ENCODE measurements at regions not wholly inside any gene's neighbourhood (a gene's known extent, or its start where the extent isn't known, plus 50 kb on each side); places are given as distances from the start of the nearest gene placed in this dataset.

DNA sequence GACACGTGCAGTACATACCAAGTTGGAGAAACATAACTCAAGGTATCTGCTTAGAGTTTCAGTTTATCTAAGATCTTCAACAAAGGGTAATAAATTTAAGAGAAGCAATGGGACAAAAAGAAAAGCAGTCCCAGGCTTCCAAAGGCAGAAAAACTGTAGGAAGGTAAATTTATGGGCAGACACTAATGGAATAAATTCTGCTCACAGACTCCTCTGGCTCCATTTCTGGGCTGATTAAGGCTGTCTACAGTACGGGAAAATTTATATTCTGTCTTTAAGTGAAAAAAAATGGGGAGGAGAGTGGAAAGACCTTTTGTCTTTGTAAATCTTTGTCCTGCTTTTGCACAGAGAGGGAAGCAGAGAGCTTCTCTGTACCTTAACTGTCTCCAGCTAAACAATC is 587.5 kb upstream of the IGFBP3 start:
- no peak for DNase-seq (ENCODE audit: low read depth, low spot score)

DNA sequence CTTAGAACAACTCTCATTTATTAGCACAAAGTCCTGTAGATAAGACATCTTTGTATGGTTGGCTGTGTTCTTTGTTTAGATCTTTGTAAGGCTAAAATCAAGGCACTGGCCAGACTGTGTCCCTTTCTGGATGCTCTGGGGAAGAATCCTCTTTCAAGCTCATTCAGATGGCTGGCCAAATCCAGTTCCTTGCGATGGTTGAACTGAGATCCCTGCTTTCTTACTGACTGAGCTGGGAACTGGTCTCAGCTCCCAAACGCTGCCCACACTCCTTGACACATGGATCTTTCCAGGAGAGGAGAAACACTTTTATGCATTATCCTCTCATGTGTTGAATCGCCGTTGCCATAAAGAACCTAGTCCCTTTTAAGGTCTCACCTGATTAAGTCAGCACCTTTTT is 586.5 kb upstream of the IGFBP3 start:
- no peak for DNase-seq (ENCODE audit: low read depth, low spot score)

DNA sequence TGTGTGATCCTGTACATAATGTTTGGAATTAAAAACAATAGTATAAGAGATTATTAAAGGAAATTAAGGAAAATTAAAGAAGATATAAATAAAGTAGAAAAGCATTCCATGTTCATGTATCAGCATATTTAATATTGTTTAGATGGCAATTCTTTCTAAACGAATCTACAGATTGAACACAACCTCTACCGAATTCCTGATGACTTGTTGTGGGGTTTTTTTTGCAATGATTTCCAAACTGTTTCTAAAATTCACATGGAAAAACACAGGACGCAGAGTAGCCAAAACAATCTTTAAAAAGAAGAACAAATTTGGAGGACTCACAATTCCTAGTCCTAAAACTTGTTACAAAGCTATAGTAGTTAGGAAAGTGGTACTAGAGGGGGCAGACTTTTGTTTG is 573.4 kb upstream of the IGFBP3 start:
- no peak for DNase-seq (ENCODE audit: low read depth, low spot score)

DNA sequence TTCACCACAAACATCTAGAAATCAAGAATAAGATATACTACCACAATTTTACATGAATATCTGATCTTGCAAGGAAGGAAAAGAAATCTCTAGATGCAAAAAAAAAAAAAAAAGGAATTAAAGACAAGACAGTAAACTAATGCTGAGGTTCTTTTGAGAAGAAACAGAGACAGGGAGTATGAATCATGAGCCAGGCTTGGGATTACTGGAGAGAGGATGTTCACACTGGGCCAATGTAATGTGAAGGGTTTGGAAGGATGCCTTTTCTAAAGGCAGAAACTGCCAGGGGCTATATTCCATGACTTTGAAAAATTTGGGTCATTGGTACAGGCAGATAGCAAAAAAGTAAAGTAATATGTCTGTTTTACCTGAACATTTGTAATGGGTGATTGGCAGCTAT is 573.0 kb upstream of the IGFBP3 start:
- no peak for DNase-seq (ENCODE audit: low read depth, low spot score)

DNA sequence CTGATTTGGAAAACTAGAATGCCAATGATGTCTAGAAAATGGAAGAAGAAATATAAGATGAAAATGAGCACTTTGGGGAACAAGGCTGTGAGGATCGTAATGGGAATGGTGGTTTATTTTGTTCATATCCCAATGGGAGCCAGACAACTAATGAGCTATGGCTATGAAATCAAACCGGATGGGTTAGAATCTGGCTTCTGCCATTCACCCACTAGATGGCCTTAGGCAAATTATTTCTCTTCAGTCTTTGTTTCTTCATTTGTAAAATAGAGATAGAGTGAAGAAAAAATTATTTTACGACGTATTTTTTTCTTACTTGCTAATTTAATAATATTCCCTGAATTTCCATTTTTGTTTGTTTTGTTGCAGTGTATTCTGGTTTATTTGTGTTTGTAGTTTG is 572.1 kb upstream of the IGFBP3 start:
- DNase-seq (ENCODE audit: low read depth, low spot score) = no peak

DNA sequence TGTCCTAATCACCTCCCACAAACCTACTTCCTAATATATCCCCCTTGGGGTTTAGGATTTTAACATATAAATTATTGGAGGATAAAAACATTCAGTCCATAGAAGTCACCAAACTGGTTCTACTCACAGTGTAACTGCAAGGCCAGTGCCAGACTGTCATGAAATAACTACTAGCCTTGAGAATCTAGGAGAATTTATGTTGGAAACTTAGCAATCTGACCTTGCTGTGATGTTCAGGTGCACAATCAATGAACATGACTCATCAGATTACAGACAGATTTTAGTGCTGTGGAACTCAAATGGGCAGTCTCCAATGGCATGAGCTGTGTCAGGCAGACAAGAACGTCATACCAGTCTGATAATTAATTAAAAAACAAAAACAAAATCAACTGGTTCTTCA is 571.4 kb upstream of the IGFBP3 start:
- no peak for DNase-seq (ENCODE audit: low read depth, low spot score)

DNA sequence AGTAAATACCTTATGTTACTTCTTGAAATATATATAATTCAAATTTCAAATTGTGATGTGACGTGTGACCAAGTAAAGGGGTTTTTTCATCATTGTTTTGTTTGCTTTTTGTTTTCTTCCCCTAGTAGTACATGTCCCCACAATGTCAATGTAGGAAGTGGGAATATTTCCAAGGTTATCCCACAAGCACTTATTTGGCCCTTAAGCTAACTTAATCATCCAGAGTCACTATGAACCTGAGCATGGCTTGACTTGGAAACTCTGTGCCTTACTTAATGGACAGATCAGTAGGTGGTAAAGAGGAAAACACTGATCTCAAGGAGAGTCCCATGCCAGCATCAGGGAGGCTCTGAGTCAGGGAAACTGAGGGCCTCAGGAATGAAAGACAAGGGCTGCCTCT is 569.3 kb upstream of the IGFBP3 start:
- DNase-seq (ENCODE audit: low read depth, low spot score) = no peak

DNA sequence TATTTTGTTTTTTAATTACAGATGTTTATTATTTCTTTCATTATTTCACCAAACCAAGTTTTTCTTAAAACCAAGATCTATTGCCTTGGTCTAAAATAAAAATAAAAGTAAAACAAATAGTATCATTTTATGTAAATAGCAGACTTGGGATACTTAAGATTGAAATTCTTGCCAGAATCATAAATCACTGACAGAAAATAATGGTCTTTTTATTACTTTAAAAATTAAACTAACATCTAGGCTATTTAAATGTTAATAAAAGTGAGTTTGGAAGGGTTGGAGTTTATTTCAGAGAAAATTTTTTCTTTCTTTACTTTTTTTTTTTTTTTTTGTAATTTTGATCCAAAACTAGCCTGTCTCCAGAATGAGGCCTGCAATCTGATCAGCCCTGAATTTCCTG is 568.0 kb upstream of the IGFBP3 start:
- no peak for DNase-seq (ENCODE audit: low read depth, low spot score)

DNA sequence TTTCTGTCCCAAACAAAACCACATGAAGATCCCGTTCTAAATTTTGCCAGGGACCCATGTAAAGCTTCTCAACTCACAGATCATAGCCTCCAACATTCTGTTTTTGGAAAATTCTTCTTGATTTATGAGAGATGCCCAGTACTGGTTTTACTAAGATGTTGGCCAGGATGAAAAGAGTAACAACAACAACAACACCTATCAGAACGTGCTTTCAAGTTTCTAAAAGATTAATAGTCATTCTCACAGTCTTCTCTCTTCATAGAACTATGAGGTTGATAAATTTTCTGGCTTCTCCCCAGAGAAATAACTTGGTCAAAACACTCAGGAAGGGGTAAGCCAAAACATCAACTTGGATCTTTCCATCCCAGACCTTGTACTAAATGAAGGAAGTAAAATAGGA is 567.5 kb upstream of the IGFBP3 start:
- no peak for DNase-seq (ENCODE audit: low read depth, low spot score)

DNA sequence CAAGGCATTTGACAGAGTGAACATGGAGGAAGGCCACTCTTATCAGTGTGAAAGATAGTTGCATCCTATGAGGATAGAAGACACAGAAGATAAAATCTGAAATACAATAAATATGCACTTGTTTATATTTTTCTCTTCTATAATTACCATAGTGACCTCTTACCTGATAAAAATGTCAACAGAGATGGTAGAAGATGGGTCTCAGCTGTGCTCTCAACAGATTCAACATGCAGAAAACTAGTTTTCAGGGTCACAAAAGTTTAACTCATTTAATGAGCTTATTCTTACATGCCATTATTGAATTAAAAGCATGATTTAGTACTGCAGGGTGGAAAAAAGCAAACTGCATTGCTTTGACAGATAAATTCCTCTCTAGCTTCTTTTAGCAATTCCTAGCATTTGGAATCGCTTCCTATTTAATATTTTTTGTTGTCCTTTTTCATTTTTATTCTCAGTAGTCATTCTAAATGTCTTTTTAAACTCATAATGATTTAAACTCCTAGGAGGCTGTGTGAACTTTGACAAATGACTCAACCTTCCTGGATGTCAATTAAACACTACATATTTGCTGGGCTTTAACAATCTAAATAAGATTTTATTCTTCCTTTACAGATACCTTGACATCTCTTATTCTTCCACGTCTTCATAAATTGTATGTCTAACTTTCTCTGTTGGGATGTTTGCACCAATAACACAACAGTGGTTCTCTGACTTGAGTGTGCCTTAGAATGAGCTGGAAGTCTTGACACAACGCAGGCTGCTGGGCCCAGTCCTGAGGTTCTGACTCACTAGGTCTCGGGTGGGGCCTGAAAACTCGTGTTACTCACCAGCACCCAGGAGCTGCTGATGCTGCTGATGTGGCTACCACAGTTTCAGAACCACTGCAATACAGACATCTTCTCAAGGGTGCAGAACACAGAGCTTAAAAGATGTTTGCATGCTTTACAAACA is 565.5 kb upstream of the IGFBP3 start:
- DNase-seq (ENCODE audit: low read depth, low spot score) = no peak

DNA sequence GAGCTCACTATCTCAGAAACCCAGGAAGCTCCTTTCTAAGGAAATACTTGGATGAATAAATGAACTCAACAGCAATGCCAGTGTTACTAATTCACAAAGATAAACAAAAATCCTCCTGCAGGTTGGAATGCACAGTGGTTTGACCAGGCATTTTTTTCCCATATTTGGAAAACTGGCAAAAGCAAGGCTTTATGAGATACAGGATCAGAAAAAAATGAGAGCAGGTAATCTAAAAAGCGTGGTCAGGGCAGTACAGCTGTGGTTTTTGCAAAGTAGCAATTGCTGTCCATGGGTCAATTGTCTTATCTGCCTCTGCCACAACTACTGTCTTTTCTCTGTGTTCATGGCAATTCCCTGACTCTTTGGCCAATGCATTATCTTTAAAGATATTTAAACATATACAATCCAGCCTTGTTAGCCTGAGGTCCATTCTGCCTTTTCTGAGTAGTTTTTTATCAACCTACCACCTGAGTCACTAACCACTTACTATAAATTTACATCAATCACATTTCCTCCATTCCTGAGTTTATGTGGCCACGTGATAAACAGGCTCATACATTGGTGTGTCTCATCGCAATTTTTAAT is 564.5 kb upstream of the IGFBP3 start:
- no peak for DNase-seq (ENCODE audit: low read depth, low spot score)

DNA sequence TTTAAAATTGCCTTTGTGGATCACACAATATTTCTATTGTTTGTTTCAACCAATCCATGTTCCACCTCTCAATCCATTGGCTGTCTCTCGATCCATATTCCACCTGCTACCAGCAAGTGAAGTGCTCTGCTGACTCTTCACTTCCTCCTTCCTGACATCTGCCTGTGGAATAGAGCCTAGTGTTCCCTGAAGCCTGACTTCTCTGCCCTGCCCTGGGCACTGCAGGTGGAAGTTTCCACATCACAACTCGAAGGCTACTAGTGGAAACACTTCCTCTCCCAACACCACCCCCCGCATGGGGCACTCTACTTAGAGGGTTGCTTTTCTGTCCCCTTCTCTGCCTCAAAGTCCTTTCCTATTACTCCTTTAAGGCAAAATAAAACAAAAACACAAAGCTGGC is 563.8 kb upstream of the IGFBP3 start:
- DNase-seq (ENCODE audit: low read depth, low spot score) = no peak

DNA sequence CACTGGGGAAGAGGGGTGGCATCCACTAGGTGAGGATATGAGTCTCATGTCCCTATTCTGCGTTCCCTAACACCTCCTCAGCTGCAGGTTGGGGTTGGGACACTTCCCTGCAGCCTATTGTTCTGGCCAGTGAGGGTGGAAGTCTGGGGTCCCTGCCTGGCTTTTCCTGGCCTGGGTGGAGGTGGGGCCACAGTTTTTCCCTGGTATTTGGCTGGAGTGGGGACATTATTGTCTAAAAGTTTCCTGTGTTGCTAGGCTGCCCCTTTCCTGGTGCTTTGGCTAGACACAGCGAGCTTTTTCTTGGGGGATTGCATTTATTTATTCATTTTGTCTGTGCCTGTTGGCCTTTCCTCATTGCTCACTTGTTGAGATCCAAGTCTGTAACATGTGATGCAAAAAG is 559.5 kb upstream of the IGFBP3 start:
- DNase-seq (ENCODE audit: low read depth, low spot score) = no peak

DNA sequence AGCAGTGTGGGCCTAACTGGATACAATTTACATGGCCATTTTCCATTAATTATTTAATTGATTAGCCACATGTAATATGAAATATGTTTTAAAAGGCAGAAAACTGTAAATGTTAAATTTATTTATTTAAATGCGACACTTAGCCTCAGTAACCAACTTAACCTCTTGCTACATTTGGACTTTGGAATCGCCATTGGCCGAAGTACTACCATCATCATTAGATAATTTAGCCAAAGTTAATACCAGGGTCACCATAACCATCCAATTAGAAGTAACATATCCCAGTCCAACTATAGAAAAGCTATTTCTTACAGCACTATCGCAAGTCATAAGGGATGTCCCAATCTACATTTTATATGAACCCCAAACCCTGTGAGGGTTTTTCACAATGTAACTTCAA is 558.6 kb upstream of the IGFBP3 start:
- DNase-seq (ENCODE audit: low read depth, low spot score) = no peak

DNA sequence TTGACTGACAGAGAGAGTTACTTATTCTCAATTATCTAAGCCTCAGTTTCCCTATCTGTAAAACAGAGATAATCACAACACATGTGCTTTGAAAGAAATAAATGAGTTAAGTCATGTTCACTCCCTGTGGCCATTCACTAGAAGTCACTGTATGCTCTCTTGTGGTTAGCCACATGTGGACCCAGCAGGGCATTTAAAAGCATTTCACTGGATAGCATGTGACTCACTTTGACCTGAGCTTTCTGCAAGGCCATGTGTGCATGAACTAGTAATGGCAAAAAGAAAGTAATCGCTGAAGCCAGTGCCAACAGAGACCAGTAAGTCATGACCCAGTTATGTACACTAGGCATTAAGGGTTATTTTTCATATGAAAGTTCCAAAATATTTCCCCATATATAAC is 557.0 kb upstream of the IGFBP3 start:
- no peak for DNase-seq (ENCODE audit: low read depth, low spot score)

DNA sequence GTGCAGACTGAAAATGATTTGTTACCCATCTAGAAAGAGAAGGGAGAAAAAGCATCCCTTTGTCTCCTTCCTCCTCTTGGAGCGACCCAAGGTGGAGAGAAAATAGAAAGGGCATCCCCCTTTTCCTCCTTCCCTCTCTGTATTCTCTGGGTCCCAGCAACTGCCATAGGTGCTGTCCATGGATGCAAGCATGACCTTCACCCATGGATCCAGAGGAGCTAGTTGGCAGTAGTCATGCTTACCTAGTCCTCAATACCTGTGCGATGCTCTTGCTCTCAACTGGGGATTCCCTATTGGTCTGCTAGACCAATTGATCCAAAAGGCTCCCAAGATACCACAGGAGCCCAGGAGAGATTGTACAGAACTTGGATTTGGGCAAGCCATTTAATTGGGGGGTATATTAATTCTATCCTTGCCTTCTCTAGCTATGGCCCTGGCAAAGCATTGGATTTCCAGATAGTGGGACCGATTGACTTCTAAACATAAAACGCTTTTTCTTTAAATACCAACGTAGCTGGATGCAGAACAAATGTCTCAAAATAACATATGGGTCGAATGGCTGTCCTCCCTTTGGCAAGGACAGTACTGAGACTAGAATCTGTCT is 547.8 kb upstream of the IGFBP3 start:
- DNase-seq (ENCODE audit: low read depth, low spot score) = no peak

DNA sequence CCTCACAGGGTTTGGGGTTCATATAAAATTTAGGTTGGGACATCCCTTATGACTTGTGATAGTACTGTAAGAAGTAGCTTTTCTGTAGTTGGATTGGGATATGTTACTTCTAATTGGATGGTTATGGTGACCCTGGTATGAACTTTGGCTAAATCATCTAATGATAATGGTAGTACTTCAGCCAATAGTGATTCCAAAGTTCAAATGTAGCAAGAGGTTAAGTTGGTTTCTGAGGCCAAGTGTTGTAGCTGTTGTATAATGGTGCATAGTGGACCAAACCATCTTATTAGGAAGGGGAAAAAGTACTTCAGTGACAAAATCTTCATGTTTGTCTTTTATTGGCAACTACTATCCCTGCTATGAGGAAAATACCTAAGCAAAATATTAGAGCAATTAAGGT is 542.1 kb upstream of the IGFBP3 start:
- DNase-seq (ENCODE audit: low read depth, low spot score) = no peak

DNA sequence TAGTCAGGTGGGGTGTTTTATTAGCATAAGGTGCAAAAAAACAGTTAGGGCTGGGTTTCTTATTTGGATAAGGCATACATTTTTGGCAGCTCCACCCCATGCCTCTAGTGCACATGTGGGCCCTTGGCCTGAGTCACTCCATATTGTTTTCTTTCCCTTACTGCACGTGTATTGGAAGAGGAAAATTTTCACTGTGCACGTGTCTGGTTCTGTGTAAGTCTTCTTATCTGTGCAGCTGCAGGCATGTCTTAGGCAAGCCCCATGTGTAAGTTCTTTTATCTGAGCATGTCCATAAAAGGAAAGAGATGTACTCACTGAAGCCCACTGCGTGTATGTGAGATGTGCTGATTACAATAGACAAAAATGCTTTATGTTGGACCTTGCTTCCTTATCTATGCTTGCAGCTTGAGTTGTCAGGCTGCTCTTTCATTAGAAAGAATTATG is 540.3 kb upstream of the IGFBP3 start:
- no peak for DNase-seq (ENCODE audit: low read depth, low spot score)

DNA sequence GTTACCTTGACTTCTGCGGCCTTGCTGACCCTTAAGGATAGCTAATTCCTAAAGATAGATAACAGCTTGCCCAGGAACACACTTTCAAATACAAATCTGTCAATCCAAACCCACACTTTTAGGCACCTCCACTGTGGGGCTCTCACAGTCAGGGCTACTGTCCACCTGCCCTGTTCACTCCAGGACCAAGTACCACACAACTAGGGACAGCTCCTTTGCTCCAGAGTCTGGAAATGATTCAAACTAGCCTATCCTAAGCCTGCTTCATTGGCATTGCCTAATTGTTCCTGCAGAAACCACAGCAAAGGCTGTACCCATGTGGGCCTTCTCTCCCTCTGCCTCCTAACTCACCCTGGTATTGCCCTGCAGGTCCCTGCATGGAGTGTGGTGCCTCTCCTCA is 538.9 kb upstream of the IGFBP3 start:
- no peak for DNase-seq (ENCODE audit: low read depth, low spot score)

DNA sequence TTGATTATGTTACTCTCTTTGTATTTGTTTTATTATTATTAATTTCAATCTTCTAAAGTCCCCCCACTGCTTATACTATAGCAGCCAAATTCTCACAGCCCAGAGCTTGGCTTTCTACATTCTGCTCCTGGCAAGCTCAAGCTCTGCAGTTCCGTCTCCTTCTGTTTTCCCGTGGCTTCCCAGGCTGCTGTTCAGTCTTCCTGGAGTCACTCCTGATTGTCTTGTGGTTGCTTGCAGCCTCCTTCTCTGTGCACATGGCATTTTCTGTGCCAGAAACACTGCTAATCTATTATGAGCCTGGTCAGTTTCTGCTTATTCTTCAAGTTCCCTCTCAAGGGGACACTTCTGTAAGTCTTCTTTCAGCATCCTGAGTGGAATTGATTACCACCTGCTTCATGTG is 533.7 kb upstream of the IGFBP3 start:
- no peak for DNase-seq (ENCODE audit: low read depth, low spot score)

DNA sequence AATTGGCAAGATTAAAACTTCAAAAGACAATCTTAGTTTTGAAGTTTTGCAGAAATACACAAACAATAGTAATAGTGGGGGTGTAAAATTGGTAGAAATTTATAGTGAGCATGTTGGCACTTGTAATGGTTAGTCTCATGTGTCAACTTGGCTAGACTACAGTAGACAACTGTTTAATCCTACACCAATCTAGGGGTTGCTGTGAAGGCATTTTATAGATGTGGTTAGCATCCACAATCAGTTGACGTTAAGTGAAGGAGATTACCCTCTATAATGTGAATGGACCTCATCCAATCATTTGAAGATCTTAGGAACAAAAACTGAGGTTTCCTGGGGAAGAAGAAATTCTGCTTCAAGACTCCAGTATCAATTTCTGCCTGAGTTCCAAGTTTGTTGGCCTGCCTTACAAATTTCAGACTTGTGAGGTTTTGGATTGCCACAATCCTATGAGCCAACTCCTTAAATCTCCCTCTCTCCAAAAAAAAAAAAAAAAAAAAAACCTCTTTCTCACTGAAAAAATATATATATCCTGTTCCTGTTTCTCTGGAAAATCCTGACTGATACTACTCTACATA is 531.6 kb upstream of the IGFBP3 start:
- DNase-seq (ENCODE audit: low read depth, low spot score) = no peak

DNA sequence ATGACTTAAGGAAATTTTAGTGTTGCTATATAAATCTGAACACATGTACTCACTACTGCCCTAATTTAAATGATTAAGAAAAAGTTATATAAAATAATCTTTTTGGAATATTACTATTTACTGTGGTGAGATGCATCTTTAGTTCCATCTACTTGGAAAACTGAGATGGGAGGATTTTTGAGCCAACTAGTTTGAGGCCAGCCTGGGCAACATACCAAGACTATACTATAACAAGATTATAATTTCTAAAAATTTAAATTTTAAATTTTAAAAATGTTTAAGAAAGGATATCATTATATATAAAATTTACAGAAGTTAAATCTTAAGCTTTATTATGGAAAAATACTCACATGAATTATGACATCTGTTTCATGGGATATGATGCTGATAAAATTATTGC is 530.8 kb upstream of the IGFBP3 start:
- DNase-seq (ENCODE audit: low read depth, low spot score) = no peak

DNA sequence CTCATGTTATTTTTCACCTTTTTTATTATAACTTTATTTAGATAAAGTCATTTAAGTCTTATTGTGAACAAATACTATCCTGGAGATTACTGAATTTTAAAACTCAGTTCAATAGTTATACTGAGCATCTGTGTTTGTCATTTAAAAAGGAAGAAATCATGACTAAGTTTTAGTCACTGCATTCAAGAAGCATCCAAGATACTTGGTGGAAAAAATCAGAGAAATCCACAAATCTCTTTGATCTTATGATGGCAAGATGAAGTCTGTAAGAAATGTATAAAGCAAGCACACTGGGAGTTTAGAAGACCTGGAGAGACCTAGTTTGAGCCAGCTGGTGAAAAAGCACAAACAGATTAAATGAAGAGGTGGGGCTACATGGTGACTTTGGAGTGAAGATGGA is 529.8 kb upstream of the IGFBP3 start:
- DNase-seq (ENCODE audit: low read depth, low spot score) = no peak
